KMS-11 (cell line): ENCODE measurements at regions not wholly inside any gene's neighbourhood (a gene's known extent, or its start where the extent isn't known, plus 50 kb on each side); places are given as distances from the start of the nearest gene placed in this dataset.

ENCODE experiments used
- H2AFZ ChIP-seq: fragments of 200-600 bp; sonication (generic); 2 replicates; pipeline ENCODE4 v1.6.1; 2016; ENCODE audit warnings: antibody characterized with exemption, mixed run types, low read depth
- H3K27ac ChIP-seq: fragments of 200-600 bp; sonication (generic); 2 replicates; pipeline ENCODE4 v1.6.1; 2016; ENCODE audit warnings: mild to moderate bottlenecking, mixed run types
- H3K27me3 ChIP-seq: fragments of 200-600 bp; sonication (generic); 2 replicates; pipeline ENCODE4 v1.6.1; 2017; ENCODE audit warnings: mild to moderate bottlenecking, low read depth, mixed run types, moderate library complexity; ENCODE audit not compliant: insufficient read depth
- H3K36me3 ChIP-seq: fragments of 200-600 bp; sonication (generic); 2 replicates; pipeline ENCODE4 v1.6.1; 2017; ENCODE audit warnings: mild to moderate bottlenecking, mixed run types; ENCODE audit not compliant: insufficient read depth
- H3K4me1 ChIP-seq: fragments of 200-600 bp; sonication (generic); 2 replicates; pipeline ENCODE4 v1.6.1; 2016; ENCODE audit warnings: mild to moderate bottlenecking, low read depth, mixed run types; ENCODE audit not compliant: poor library complexity, severe bottlenecking
- H3K4me2 ChIP-seq: fragments of 200-600 bp; sonication (generic); 2 replicates; pipeline ENCODE4 v1.7.0; 2016; ENCODE audit warnings: mild to moderate bottlenecking, mixed run types
- H3K4me3 ChIP-seq: fragments of 200-600 bp; sonication (generic); IDR thresholded peaks from 2 replicates; pipeline ENCODE4 v1.6.1; 2017; ENCODE audit warnings: low read depth, low read length, mixed read lengths; ENCODE audit not compliant: insufficient read depth
- H3K79me2 ChIP-seq: fragments of 200-600 bp; sonication (generic); 2 replicates; pipeline ENCODE4 v1.6.1; 2016; ENCODE audit warnings: low read depth, mixed run types; ENCODE audit not compliant: insufficient read depth
- H3K9ac ChIP-seq: fragments of 200-600 bp; sonication (generic); 2 replicates; pipeline ENCODE4 v1.6.1; 2016; ENCODE audit warnings: mild to moderate bottlenecking, mixed run types
- H4K20me1 ChIP-seq: fragments of 200-600 bp; sonication (generic); 2 replicates; pipeline ENCODE4 v1.6.1; 2016; ENCODE audit warnings: mild to moderate bottlenecking, mixed run types; ENCODE audit not compliant: insufficient read depth
- CTCF ChIP-seq: fragments of 200-600 bp; sonication (generic); conservative IDR thresholded peaks from 2 replicates; pipeline ENCODE4 v1.6.1; 2017; ENCODE audit warnings: low read depth, mild to moderate bottlenecking, antibody characterized with exemption, low read length, moderate library complexity, mixed read lengths

DNA sequence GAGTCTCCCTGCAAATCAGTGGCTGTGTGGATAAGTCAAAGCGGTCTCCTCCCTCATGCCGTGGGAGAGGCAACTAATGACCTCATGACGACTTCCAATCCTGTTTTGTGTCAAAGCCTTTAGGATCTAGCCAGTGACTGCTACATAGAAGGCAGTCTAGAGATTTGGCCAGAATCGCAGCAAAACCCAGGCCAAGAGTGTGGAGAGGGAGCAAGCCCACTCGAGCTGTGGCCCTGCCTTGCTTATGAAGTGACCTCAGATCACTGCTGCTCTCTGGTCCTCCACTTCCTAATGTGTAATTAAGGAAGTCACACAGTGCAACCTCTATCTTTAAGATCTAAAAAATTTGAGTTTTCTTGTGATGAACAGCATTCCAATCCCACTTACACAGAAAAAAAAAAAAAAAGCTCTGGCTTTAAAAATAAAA lies 296.7 kb upstream of the KLF6 start:
- no peaks in the 10 kb centered on the region for H3K36me3 ChIP-seq
- H3K4me2 ChIP-seq, result no peak overlapping the region
- no peaks in the 10 kb centered on the region for H3K27me3 ChIP-seq
- TF ChIP-seq CTCF, result no peak
- H4K20me1 ChIP-seq, result no peaks in the 10 kb centered on the region
- H3K4me3 ChIP-seq, result no peak overlapping the region
- H3K4me1 ChIP-seq, result no peaks in the 10 kb centered on the region
- H2AFZ ChIP-seq, result no peak overlapping the region
- no peak overlapping the region for H3K9ac ChIP-seq
- no peak overlapping the region for H3K27ac ChIP-seq
- no peaks in the 10 kb centered on the region for H3K79me2 ChIP-seq

- no peaks in the 10 kb centered on the region for H3K27me3 ChIP-seq
- no peaks in the 10 kb centered on the region for H3K79me2 ChIP-seq
- no peaks in the 10 kb centered on the region for H3K36me3 ChIP-seq
- H2AFZ ChIP-seq, result no peak overlapping the region
- no peak for TF ChIP-seq CTCF
- no peak overlapping the region for H3K27ac ChIP-seq
- no peak overlapping the region for H3K4me2 ChIP-seq
- no peaks in the 10 kb centered on the region for H4K20me1 ChIP-seq
- no peaks in the 10 kb centered on the region for H3K4me1 ChIP-seq
- H3K9ac ChIP-seq, result no peak overlapping the region
- H3K4me3 ChIP-seq, result no peak overlapping the region
Observed at GRCh38 chr10:4080225-4080805, 295.3 kb upstream of the KLF6 start.

DNA sequence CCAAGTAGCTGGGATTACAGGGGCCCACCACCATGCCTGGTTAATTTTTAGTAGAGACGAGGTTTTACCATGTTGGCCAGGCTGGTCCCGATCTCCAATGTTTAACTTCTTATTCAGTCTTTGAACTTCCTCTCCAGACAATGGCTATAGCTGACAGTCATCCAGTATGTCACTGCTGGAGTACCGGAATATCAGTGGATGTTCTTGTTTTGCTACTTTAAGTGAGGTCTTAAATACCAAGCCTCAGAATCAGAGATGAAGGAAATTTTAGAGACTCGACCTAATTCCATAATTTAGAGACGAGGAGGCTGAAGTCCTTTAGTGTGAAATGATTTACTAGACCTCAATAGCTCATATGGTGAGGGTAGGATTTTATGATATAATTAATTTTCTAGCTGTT lies 294.8 kb upstream of the KLF6 start:
- H2AFZ ChIP-seq, result no peak overlapping the region
- H3K79me2 ChIP-seq, result no peaks in the 10 kb centered on the region
- no peak for TF ChIP-seq CTCF
- H3K4me1 ChIP-seq, result no peaks in the 10 kb centered on the region
- no peak overlapping the region for H3K4me2 ChIP-seq
- H4K20me1 ChIP-seq, result no peaks in the 10 kb centered on the region
- no peak overlapping the region for H3K27ac ChIP-seq
- no peaks in the 10 kb centered on the region for H3K36me3 ChIP-seq
- no peak overlapping the region for H3K9ac ChIP-seq
- no peak overlapping the region for H3K4me3 ChIP-seq
- no peaks in the 10 kb centered on the region for H3K27me3 ChIP-seq

GRCh38 chr10:4077804-4078203 lies 292.8 kb upstream of the KLF6 start:
- Histone ChIP-seq H3K36me3 (no peaks in the 10 kb centered on the region), H3K4me2 (no peak overlapping the region)
- TF ChIP-seq CTCF, result no peak

More at GRCh38 chr10:4077804-4078203, 292.8 kb upstream of the KLF6 start:
- Histone ChIP-seq H3K27ac (no peak overlapping the region), H3K4me1 (no peaks in the 10 kb centered on the region), H3K9ac (no peak overlapping the region), H4K20me1 (no peaks in the 10 kb centered on the region), H3K27me3 (no peaks in the 10 kb centered on the region), H2AFZ (no peak overlapping the region), H3K79me2 (no peaks in the 10 kb centered on the region), H3K4me3 (no peak overlapping the region)
